Activated T-cell treated with anti-CD3 and anti-CD28 coated beads for 24 hours (primary cell): ENCODE measurements at regions not wholly inside any gene's neighbourhood (a gene's known extent, or its start where the extent isn't known, plus 50 kb on each side); places are given as distances from the start of the nearest gene placed in this dataset.

Experiments
- DNase-seq: peaks from one replicate; pipeline ENCODE4 v3.0.0-alpha.2; 2020; ENCODE audit warnings: low read depth

GRCh38 chr4:10204401-10205058 is 87.9 kb upstream of the WDR1 start:
- no peak for DNase-seq

GRCh38 chr4:10203851-10204250 is 87.3 kb upstream of the WDR1 start:
- DNase-seq = no peak

- DNase-seq = no peak
Observed at GRCh38 chr4:10201381-10202223, 85.0 kb upstream of the WDR1 start.

- DNase-seq = no peak
Observed at GRCh38 chr4:10200869-10201268, 84.3 kb upstream of the WDR1 start.

GRCh38 chr4:10198365-10198764 is 81.8 kb upstream of the WDR1 start:
- DNase-seq = no peak

GRCh38 chr4:10197952-10198351 is 81.4 kb upstream of the WDR1 start:
- DNase-seq = no peak

- DNase-seq = no peak
Observed at GRCh38 chr4:10196191-10196590, 79.6 kb upstream of the WDR1 start.

- no peak for DNase-seq
Observed at GRCh38 chr4:10192331-10192730, 75.7 kb upstream of the WDR1 start.

GRCh38 chr4:10188400-10189004 is 71.9 kb upstream of the WDR1 start:
- DNase-seq = no peak

GRCh38 chr4:10186228-10187214 is 69.9 kb upstream of the WDR1 start:
- no peak for DNase-seq

- DNase-seq = no peak
Observed at GRCh38 chr4:10185518-10186227, 69.1 kb upstream of the WDR1 start.

GRCh38 chr4:10184501-10184938 is 67.9 kb upstream of the WDR1 start:
- DNase-seq = no peak

- DNase-seq = no peak
Observed at GRCh38 chr4:10184041-10184440, 67.4 kb upstream of the WDR1 start.

- no peak for DNase-seq
Observed at GRCh38 chr4:10183462-10183861, 66.9 kb upstream of the WDR1 start.

GRCh38 chr4:10182446-10183424 is 66.1 kb upstream of the WDR1 start:
- DNase-seq = no peak

- DNase-seq = no peak
Observed at GRCh38 chr4:10181745-10182445, 65.3 kb upstream of the WDR1 start.

- peak; percentile 10 for DNase-seq
Observed at GRCh38 chr4:10180927-10181744, 64.5 kb upstream of the WDR1 start.

- DNase-seq = no peak
Observed at GRCh38 chr4:10180603-10180926, 64.0 kb upstream of the WDR1 start.
